Endothelial cell (in vitro differentiated cells): ENCODE measurements at regions not wholly inside any gene's neighbourhood (a gene's known extent, or its start where the extent isn't known, plus 50 kb on each side); places are given as distances from the start of the nearest gene placed in this dataset.

Experiments used
- DNase-seq: peaks from one replicate; pipeline ENCODE4 v3.0.0; 2021; ENCODE audit warnings: low spot score
- H3K27ac Mint-ChIP-seq: one replicate; pipeline ENCODE4 v1.8.0; 2021; ENCODE audit warnings: mixed read lengths, inconsistent platforms; ENCODE audit not compliant: unreplicated experiment
- H3K27me3 Mint-ChIP-seq: one replicate; pipeline ENCODE4 v1.8.0; 2021; ENCODE audit warnings: mild to moderate bottlenecking, moderate library complexity, mixed read lengths, inconsistent platforms; ENCODE audit not compliant: unreplicated experiment
- H3K36me3 Mint-ChIP-seq: one replicate; pipeline ENCODE4 v1.8.0; 2021; ENCODE audit warnings: mild to moderate bottlenecking, low read depth, mixed read lengths, inconsistent platforms; ENCODE audit not compliant: unreplicated experiment
- H3K4me1 Mint-ChIP-seq: one replicate; pipeline ENCODE4 v1.8.0; 2021; ENCODE audit warnings: mild to moderate bottlenecking, mixed read lengths, inconsistent platforms; ENCODE audit not compliant: unreplicated experiment
- H3K4me3 Mint-ChIP-seq: one replicate; pipeline ENCODE4 v1.8.0; 2021; ENCODE audit warnings: mild to moderate bottlenecking, mixed read lengths, inconsistent platforms; ENCODE audit not compliant: unreplicated experiment
- H3K9me3 Mint-ChIP-seq: one replicate; pipeline ENCODE4 v1.8.0; 2021; ENCODE audit warnings: mixed read lengths, inconsistent platforms; ENCODE audit not compliant: unreplicated experiment
- CTCF ChIP-seq: fragments of 200-600 bp; sonication (generic); IDR thresholded peaks from one replicate; pipeline ENCODE4 v1.5.0; 2021; ENCODE audit warnings: antibody characterized with exemption; ENCODE audit not compliant: unreplicated experiment

GRCh38 chr1:184322253-184322652, 64.6 kb upstream of the C1orf21 start:
- no peak overlapping the region for H3K4me3 Mint-ChIP-seq
- TF ChIP-seq CTCF = no peak
- no peaks in the 10 kb centered on the region for H3K9me3 Mint-ChIP-seq
- no peak overlapping the region for H3K27ac Mint-ChIP-seq
- H3K27me3 Mint-ChIP-seq = no peaks in the 10 kb centered on the region
- H3K36me3 Mint-ChIP-seq = no peaks in the 10 kb centered on the region
- no peak for DNase-seq
- no peaks in the 10 kb centered on the region for H3K4me1 Mint-ChIP-seq

- Mint-ChIP-seq H3K9me3 (no peaks in the 10 kb centered on the region), H3K4me3 (no peak overlapping the region), H3K27ac (no peak overlapping the region), H3K36me3 (no peaks in the 10 kb centered on the region), H3K27me3 (no peaks in the 10 kb centered on the region), H3K4me1 (no peaks in the 10 kb centered on the region)
- no peak for TF ChIP-seq CTCF
- no peak for DNase-seq
These were observed 61.9 kb upstream of the C1orf21 start for GRCh38 chr1:184324972-184325371.

GRCh38 chr1:184326278-184326677, 60.6 kb upstream of the C1orf21 start:
- H3K27me3 Mint-ChIP-seq = no peaks in the 10 kb centered on the region
- no peaks in the 10 kb centered on the region for H3K36me3 Mint-ChIP-seq
- H3K4me1 Mint-ChIP-seq = no peaks in the 10 kb centered on the region

GRCh38 chr1:184329245-184329953, 57.4 kb upstream of the C1orf21 start:
- Mint-ChIP-seq H3K9me3 (no peaks in the 10 kb centered on the region), H3K4me1 (no peaks in the 10 kb centered on the region), H3K36me3 (no peaks in the 10 kb centered on the region), H3K4me3 (no peak overlapping the region), H3K27me3 (no peaks in the 10 kb centered on the region), H3K27ac (no peak overlapping the region)
- DNase-seq = no peak
- no peak for TF ChIP-seq CTCF

More at GRCh38 chr1:184326278-184326677, 60.6 kb upstream of the C1orf21 start:
- DNase-seq = no peak
- Mint-ChIP-seq H3K4me3 (no peak overlapping the region), H3K27ac (no peak overlapping the region), H3K9me3 (no peaks in the 10 kb centered on the region)
- no peak for TF ChIP-seq CTCF

- Mint-ChIP-seq H3K27me3 (no peaks in the 10 kb centered on the region), H3K36me3 (no peaks in the 10 kb centered on the region), H3K9me3 (no peaks in the 10 kb centered on the region), H3K4me3 (no peak overlapping the region), H3K4me1 (no peaks in the 10 kb centered on the region), H3K27ac (no peak overlapping the region)
- TF ChIP-seq CTCF = no peak
- no peak for DNase-seq
These were observed 56.6 kb upstream of the C1orf21 start for GRCh38 chr1:184329962-184330868.
